HCT116 (cell line): ENCODE measurements at regions not wholly inside any gene's neighbourhood (a gene's known extent, or its start where the extent isn't known, plus 50 kb on each side); places are given as distances from the start of the nearest gene placed in this dataset.
A peak's percentile ranks its signal among the peaks of the same experiment; 100 is the strongest.
"Not testable (repeated sequence)": the region's sequence is repeated elsewhere in the genome, so short reads cannot be mapped to it uniquely, and the experiment has no call there.

Experiments
- ATAC-seq: fragments of 200-7000 bp; cut with Tn5 transposase; 2 replicates; pipeline ENCODE4 v1.9.1; 2020; ENCODE audit warnings: mild to moderate bottlenecking, moderate library complexity
- BruUV-seq: library from RNA; stranded (reverse); fragments of 400-500 nt; replicated peaks from 2 replicates; lab custom pipeline; 2021; lab: Mats Ljungman, UMichigan
- CTCF ChIA-PET: fragments of 300-600 bp; sonication (Branson Sonifier 250); formaldehyde crosslinking; loops from one replicate; lab custom pipeline; 2021; ENCODE audit warnings: antibody characterized with exemption; lab: Charles Lee
- POLR2A ChIA-PET: fragments of 300-600, 350-600 bp; sonication (Branson Sonifier 250); formaldehyde crosslinking; loops from one replicate; lab custom pipeline; 2021; ENCODE audit warnings: antibody characterized with exemption; lab: Charles Lee
- RAD21 ChIA-PET, 2 experiments: fragments of 300-600 bp; sonication (Branson Sonifier 250); formaldehyde crosslinking; loops; one replicate each; lab custom pipeline; 2023; ENCODE audit warnings: low total read pairs in 2 of 2; ENCODE audit not compliant: uncharacterized antibody in 2 of 2, unreplicated experiment in 2 of 2, low non-redundant PET in 1 of 2; lab: Charles Lee
- DNase-seq: peaks from one replicate; pipeline ENCODE4 v3.0.0-alpha.2; 2010; ENCODE audit warnings: low read depth, low spot score
- H2AFZ ChIP-seq: fragments of 200-600 bp; shearing (Covaris generic), sonication (generic); 2 replicates; pipeline ENCODE4 v1.6.1; 2017; ENCODE audit warnings: low read depth, mixed run types, mixed read lengths, antibody characterized with exemption, low read length; ENCODE audit not compliant: poor library complexity, severe bottlenecking
- H3K27ac ChIP-seq: 2 replicates; pipeline ENCODE4 v1.5.1; 2012; ENCODE audit warnings: low read depth, low read length
- H3K27me3 ChIP-seq: fragments of 200-600 bp; sonication (generic); 2 replicates; pipeline ENCODE4 v1.6.1; 2016; ENCODE audit warnings: mixed run types, low read length, mixed read lengths; ENCODE audit not compliant: insufficient read depth
- H3K36me3 ChIP-seq, 2 experiments: fragments of 200-500 bp in 1 of 2; fragments of 200-600 bp in 1 of 2; sonication (Bioruptor generic) in 1 of 2; sonication (generic) in 1 of 2; 2 replicates each; pipeline versions ENCODE4 v1.5.1 to v1.6.1; 2014 to 2016; ENCODE audit warnings: low read length in 2 of 2, inconsistent platforms in 1 of 2, mixed read lengths in 1 of 2, mixed run types in 1 of 2; ENCODE audit not compliant: insufficient read depth in 2 of 2, control insufficient read depth in 1 of 2
- H3K4me1 ChIP-seq, 2 experiments: fragments of 200-600 bp in 1 of 2; sonication (generic) in 1 of 2; 2 replicates each; pipeline versions ENCODE4 v1.5.1 to v1.6.1; 2012 to 2017; ENCODE audit warnings: low read length in 2 of 2, inconsistent platforms in 1 of 2, mild to moderate bottlenecking in 1 of 2, mixed read lengths in 1 of 2, mixed run types in 1 of 2, moderate library complexity in 1 of 2; ENCODE audit not compliant: insufficient read depth in 2 of 2, control insufficient read depth in 1 of 2
- H3K4me2 ChIP-seq: fragments of 200-600 bp; sonication (generic); 2 replicates; pipeline ENCODE4 v1.6.1; 2017; ENCODE audit warnings: mixed run types, low read length, mixed read lengths
- H3K4me3 ChIP-seq, 2 experiments: fragments of 200-600 bp in 1 of 2; sonication (generic) in 1 of 2; replicated peaks in 1 of 2; 2 replicates each; pipeline ENCODE4 v1.5.1; 2011 to 2016; ENCODE audit warnings: low read length in 2 of 2, control low read depth in 1 of 2, low read depth in 1 of 2, mild to moderate bottlenecking in 1 of 2, mixed read lengths in 1 of 2, mixed run types in 1 of 2
- H3K79me2 ChIP-seq: fragments of 200-600 bp; sonication (generic); 2 replicates; pipeline ENCODE4 v1.6.1; 2017; ENCODE audit warnings: mild to moderate bottlenecking, mixed run types, low read length, moderate library complexity, mixed read lengths; ENCODE audit not compliant: insufficient read depth
- H3K9ac ChIP-seq: fragments of 200-600 bp; sonication (generic); 2 replicates; pipeline ENCODE4 v1.6.1; 2016; ENCODE audit warnings: low read length, mixed read lengths
- H3K9me2 ChIP-seq: fragments of 200-600 bp; sonication (generic), shearing (Covaris generic); 2 replicates; pipeline ENCODE4 v1.6.1; 2017; ENCODE audit warnings: mixed run types, mild to moderate bottlenecking, moderate library complexity; ENCODE audit not compliant: insufficient read depth
- H3K9me3 ChIP-seq, 2 experiments: fragments of 200-500 bp in 1 of 2; fragments of 200-600 bp in 1 of 2; sonication (Bioruptor generic) in 1 of 2; sonication (generic) in 1 of 2; 2 replicates each; pipeline ENCODE4 v1.6.1; 2014 to 2017; ENCODE audit warnings: low read length in 2 of 2, mixed read lengths in 2 of 2, inconsistent platforms in 1 of 2, low read depth in 1 of 2, mild to moderate bottlenecking in 1 of 2, mixed run types in 1 of 2, moderate library complexity in 1 of 2; ENCODE audit not compliant: control insufficient read depth in 1 of 2, insufficient read depth in 1 of 2
- H4K20me1 ChIP-seq: fragments of 200-600 bp; sonication (generic), shearing (Covaris generic); 2 replicates; pipeline ENCODE4 v1.6.1; 2017; ENCODE audit warnings: mixed run types, mild to moderate bottlenecking, moderate library complexity; ENCODE audit not compliant: insufficient read depth
- CBX3 ChIP-seq: IDR thresholded peaks from 2 replicates; pipeline ENCODE4 v1.6.1; 2012; ENCODE audit warnings: low read depth
- EGR1 ChIP-seq: IDR thresholded peaks from 2 replicates; pipeline ENCODE4 v1.6.1; 2012; ENCODE audit warnings: low read depth
- FOSL1 ChIP-seq: IDR thresholded peaks from 2 replicates; pipeline ENCODE4 v1.6.1; 2012; ENCODE audit warnings: low read depth
- JUND ChIP-seq: IDR thresholded peaks from 2 replicates; pipeline ENCODE4 v1.6.1; 2012
- POLR2AphosphoS5 ChIP-seq: IDR thresholded peaks from 2 replicates; pipeline ENCODE4 v1.6.1; 2011; ENCODE audit warnings: mild to moderate bottlenecking, low read depth, low read length, moderate library complexity
- SP1 ChIP-seq: IDR thresholded peaks from 2 replicates; pipeline ENCODE4 v1.6.1; 2012; ENCODE audit warnings: low read depth
- intact Hi-C: fragments of 100-400 bp; cut with micrococcal nuclease; formaldehyde crosslinking; loops from 2 replicates; pipeline ENCODE4 v1.10.0; 2022
- TF ChIP-seq, protein P1 (sequence below): IDR thresholded peaks from 2 replicates; pipeline ENCODE4 v1.6.1; 2011; ENCODE audit warnings: mild to moderate bottlenecking, low read length, moderate library complexity; ENCODE audit not compliant: insufficient replicate concordance; ENCODE audit errors: extremely low read depth
- TF ChIP-seq, protein P2 (sequence below): IDR thresholded peaks from 2 replicates; pipeline ENCODE4 v1.6.1; 2012
- TF ChIP-seq, protein P3 (sequence below): IDR thresholded peaks from 2 replicates; pipeline ENCODE4 v1.6.1; 2012

DNA sequence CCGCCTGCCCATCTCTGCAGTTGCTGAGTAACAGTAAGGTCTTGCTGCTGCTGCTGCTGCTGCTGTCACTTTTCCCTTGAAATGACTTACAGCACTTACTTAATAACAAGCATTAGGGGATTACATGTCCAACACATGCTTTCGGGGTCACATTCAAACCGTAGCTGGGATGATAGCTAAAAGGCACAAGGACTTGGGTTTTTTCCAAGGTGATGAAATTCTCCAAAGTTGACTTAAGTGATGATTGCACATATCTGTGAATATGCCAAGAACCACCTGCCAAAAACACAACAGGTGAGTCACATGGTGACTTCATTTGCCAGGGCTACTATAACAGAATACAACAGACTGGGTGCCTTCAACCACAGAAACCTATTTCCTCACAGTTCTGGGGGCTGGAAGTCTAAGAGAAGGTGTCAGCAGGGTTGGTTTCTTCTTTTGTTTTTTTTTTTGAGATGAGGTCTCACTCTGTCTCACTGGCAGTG is 121.9 kb upstream of the TNRC6C start:
- Histone ChIP-seq H4K20me1 (no peaks in the 10 kb centered on the region), H3K4me1 (peaks cover 21 to 41% of the 10 kb centered on the region in 2 experiments), H3K9ac (no peak overlapping the region), H3K36me3 (no peaks in the 10 kb centered on the region), H3K79me2 (no peaks in the 10 kb centered on the region), H3K4me3 (no peak overlapping the region), H2AFZ (no peak overlapping the region), H3K27ac (no peak overlapping the region), H3K9me2 (no peaks in the 10 kb centered on the region), H3K4me2 (peak overlapping the region; percentile 50), H3K9me3 (no peaks in the 10 kb centered on the region), H3K27me3 (no peaks in the 10 kb centered on the region)
- RAD21 ChIA-PET: no interaction called here
- TF ChIP-seq, protein P1, sequence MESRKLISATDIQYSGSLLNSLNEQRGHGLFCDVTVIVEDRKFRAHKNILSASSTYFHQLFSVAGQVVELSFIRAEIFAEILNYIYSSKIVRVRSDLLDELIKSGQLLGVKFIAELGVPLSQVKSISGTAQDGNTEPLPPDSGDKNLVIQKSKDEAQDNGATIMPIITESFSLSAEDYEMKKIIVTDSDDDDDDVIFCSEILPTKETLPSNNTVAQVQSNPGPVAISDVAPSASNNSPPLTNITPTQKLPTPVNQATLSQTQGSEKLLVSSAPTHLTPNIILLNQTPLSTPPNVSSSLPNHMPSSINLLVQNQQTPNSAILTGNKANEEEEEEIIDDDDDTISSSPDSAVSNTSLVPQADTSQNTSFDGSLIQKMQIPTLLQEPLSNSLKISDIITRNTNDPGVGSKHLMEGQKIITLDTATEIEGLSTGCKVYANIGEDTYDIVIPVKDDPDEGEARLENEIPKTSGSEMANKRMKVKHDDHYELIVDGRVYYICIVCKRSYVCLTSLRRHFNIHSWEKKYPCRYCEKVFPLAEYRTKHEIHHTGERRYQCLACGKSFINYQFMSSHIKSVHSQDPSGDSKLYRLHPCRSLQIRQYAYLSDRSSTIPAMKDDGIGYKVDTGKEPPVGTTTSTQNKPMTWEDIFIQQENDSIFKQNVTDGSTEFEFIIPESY: no peak
- TF ChIP-seq CBX3 (peak; percentile 92), JUND (peak; percentile 77), SP1 (peak; percentile 64), EGR1 (no peak), POLR2AphosphoS5 (peak; percentile 52), FOSL1 (peak; percentile 78)
- TF ChIP-seq, protein P2, sequence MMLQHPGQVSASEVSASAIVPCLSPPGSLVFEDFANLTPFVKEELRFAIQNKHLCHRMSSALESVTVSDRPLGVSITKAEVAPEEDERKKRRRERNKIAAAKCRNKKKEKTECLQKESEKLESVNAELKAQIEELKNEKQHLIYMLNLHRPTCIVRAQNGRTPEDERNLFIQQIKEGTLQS: no peak; the same call in 1 of the 2 replicates
- TF ChIP-seq, protein P3, sequence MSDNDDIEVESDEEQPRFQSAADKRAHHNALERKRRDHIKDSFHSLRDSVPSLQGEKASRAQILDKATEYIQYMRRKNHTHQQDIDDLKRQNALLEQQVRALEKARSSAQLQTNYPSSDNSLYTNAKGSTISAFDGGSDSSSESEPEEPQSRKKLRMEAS: peak; percentile 83
- intact Hi-C loops: no loop called here
- POLR2A ChIA-PET: no interaction called here
- CTCF ChIA-PET: no interaction called here
- BruUV-seq: no TSS peak
- DNase-seq (peak; percentile 65), ATAC-seq (no peak)

DNA sequence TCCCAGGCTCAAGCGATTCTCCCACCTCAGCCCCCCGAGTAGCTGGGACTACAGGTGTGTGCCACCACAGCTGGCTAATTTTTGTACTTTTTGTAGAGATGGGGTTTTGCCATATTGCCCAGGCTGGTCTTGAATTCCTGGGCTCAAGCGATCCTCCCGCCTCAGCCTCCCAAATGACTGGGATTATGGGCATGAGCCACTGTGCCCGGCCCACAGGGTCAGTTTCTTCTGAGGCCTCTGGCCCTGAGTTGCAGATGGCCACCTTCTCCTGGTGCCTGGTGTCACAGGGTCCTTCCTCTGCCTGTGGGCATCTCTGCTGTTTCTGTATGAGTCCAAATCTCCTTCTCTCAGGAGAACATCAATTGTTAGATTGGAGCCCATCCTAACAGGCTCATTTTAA is 121.4 kb upstream of the TNRC6C start:
- DNase-seq, ATAC-seq, BruUV-seq, H3K9me2 ChIP-seq, H3K27ac ChIP-seq, H3K27me3 ChIP-seq, H2AFZ ChIP-seq, H3K9me3 ChIP-seq, H3K36me3 ChIP-seq, H3K4me3 ChIP-seq, CTCF ChIA-PET, H4K20me1 ChIP-seq, POLR2A ChIA-PET, H3K79me2 ChIP-seq, intact Hi-C loops, RAD21 ChIA-PET, H3K9ac ChIP-seq: not testable (repeated sequence)
- Histone ChIP-seq H3K4me1 (peaks cover 21 to 45% of the 10 kb centered on the region in 2 experiments), H3K4me2 (peak overlapping the region; percentile 50)
